Thoracic aorta (tissue), 2 donors: ENCODE measurements at regions not wholly inside any gene's neighbourhood (a gene's known extent, or its start where the extent isn't known, plus 50 kb on each side); places are given as distances from the start of the nearest gene placed in this dataset.
"Not testable (repeated sequence)": the region's sequence is repeated elsewhere in the genome, so short reads cannot be mapped to it uniquely, and the experiment has no call there.

Experiments
- ATAC-seq: fragments of 150-250 bp; one replicate; pipeline ENCODE4 v1.8.0; 2017; ENCODE audit warnings: low read depth; ENCODE audit not compliant: insufficient number of reproducible peaks, low FRiP score
- DNase-seq: peaks from one replicate; pipeline ENCODE4 v3.0.0-alpha.2; 2020; ENCODE audit warnings: low spot score
- H3K27ac ChIP-seq, 2 donors: fragments of 200-600 bp; sonication (generic); 1 replicate in 1 of 2; 2 replicates in 1 of 2; pipeline ENCODE4 v1.5.1; 2016; ENCODE audit warnings: mild to moderate bottlenecking in 2 of 2, moderate library complexity in 2 of 2
- H3K27me3 ChIP-seq: fragments of 200-600 bp; sonication (generic); replicated peaks from 2 replicates; pipeline ENCODE4 v1.6.0; 2016; ENCODE audit warnings: mild to moderate bottlenecking; ENCODE audit not compliant: insufficient read depth
- H3K36me3 ChIP-seq: fragments of 200-600 bp; sonication (generic); one replicate; pipeline ENCODE4 v1.5.1; 2016
- H3K4me1 ChIP-seq, 2 donors: fragments of 200-600 bp; sonication (generic); 1 replicate in 1 of 2; 2 replicates in 1 of 2; pipeline versions ENCODE4 v1.5.1 to v1.6.0; 2016; ENCODE audit warnings: low read depth in 2 of 2, mild to moderate bottlenecking in 1 of 2; ENCODE audit not compliant: control insufficient read depth in 1 of 2
- H3K4me3 ChIP-seq: fragments of 200-600 bp; sonication (generic); 2 replicates; pipeline ENCODE4 v1.5.1; 2016; ENCODE audit warnings: mild to moderate bottlenecking
- H3K9me3 ChIP-seq: fragments of 200-600 bp; sonication (generic); 2 replicates; pipeline ENCODE4 v1.5.1; 2016
- TF ChIP-seq, protein P1 (sequence below): fragments of 200-600 bp; sonication (generic); IDR thresholded peaks from one replicate; pipeline ENCODE4 v1.5.1; 2019; ENCODE audit warnings: antibody characterized with exemption

DNA sequence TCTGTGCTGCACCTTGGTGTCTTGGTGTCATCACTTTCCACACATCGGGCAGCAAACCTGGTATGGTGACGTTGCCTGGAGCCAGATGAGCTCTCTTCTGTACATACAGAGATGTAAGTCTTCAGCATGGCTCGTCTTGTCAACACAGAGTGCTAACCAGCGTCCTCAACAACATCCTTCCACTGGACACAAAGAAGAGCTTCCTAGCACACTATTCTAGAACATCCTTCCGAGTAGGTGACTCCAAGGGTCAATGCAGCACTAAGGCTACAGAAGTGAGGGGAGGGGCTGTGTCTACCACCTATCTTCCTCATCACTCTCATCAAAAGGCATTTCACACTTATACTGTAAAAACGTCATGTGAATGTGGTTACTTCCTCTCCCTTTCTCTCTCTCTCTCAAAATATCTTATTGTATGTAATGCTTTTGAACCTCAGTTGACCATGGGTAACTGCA lies 108.1 kb upstream of the SLC1A4 start:
- no peak overlapping the region for H3K4me3 ChIP-seq
- TF ChIP-seq, protein P1, sequence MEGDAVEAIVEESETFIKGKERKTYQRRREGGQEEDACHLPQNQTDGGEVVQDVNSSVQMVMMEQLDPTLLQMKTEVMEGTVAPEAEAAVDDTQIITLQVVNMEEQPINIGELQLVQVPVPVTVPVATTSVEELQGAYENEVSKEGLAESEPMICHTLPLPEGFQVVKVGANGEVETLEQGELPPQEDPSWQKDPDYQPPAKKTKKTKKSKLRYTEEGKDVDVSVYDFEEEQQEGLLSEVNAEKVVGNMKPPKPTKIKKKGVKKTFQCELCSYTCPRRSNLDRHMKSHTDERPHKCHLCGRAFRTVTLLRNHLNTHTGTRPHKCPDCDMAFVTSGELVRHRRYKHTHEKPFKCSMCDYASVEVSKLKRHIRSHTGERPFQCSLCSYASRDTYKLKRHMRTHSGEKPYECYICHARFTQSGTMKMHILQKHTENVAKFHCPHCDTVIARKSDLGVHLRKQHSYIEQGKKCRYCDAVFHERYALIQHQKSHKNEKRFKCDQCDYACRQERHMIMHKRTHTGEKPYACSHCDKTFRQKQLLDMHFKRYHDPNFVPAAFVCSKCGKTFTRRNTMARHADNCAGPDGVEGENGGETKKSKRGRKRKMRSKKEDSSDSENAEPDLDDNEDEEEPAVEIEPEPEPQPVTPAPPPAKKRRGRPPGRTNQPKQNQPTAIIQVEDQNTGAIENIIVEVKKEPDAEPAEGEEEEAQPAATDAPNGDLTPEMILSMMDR, result no peak
- peaks cover 0 to 13% of the 10 kb centered on the region in 2 donors for H3K4me1 ChIP-seq
- no peak for DNase-seq
- ATAC-seq, result no peak
- H3K36me3 ChIP-seq, result no peaks in the 10 kb centered on the region
- H3K9me3 ChIP-seq, result no peaks in the 10 kb centered on the region
- no peak overlapping the region for H3K27ac ChIP-seq
- no peaks in the 10 kb centered on the region for H3K27me3 ChIP-seq

DNA sequence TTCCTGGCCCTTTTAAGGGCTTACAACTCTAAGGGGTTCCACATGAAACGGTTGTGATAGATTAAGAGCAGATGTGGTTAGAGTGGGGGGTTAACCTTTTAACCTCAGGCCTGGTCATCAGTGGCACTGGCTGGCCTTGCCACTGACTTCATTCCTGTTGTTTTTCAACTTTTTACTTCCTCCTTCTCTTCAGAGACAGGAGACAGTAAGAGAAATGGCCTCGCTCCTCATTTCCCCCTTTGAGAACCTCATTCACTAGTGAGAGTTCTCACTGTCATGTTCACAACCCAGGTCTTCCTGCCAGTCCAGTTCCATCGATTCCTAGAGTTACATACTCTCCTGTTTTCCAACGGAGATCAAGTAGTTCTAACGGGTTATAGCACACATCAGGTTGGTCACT lies 101.6 kb upstream of the SLC1A4 start:
- TF ChIP-seq, protein P1, result no peak
- Histone ChIP-seq H3K27me3 (no peaks in the 10 kb centered on the region), H3K9me3 (no peaks in the 10 kb centered on the region), H3K27ac (no peak overlapping the region), H3K4me1 (no peaks in the 10 kb centered on the region), H3K4me3 (no peak overlapping the region), H3K36me3 (no peaks in the 10 kb centered on the region)
- DNase-seq (no peak), ATAC-seq (no peak)

DNA sequence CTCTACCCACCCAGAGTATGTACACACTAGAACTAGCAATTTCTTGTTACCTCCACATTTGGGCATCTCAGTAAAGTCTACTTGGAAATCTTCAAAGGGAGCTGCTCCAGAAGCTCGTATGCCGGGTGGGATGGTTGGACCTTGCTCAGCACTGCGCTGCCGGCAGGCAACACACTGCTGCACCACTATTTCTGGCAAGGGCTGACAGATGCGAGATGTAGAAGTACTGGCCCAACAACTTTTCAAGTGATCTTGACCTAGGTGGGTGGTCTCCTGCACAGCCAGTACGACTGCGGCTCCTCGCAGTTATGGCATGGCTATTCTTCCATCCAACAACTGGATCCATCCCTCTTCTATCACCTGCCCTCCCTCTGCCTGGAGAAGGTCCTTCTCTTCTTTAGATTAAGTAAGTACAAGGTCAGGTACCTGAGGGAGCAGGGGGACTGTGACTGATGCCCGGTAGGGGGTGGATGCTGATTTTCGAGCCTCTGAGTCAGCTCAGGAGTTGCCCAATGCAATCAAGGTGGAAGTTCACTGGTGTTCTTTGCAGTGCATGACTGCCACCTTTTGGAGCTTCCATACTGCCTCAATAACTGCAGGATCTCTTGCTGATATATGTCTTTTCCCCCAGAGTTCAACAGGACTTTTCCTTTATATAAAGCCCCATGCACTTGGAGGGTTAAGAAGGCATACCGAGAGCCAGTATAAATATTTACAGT lies 100.4 kb upstream of the SLC1A4 start:
- Histone ChIP-seq H3K4me1 (no peaks in the 10 kb centered on the region), H3K9me3 (no peaks in the 10 kb centered on the region), H3K4me3 (no peak overlapping the region), H3K36me3 (no peaks in the 10 kb centered on the region), H3K27ac (no peak overlapping the region), H3K27me3 (no peaks in the 10 kb centered on the region)
- DNase-seq (no peak), ATAC-seq (no peak)
- TF ChIP-seq, protein P1, result no peak

DNA sequence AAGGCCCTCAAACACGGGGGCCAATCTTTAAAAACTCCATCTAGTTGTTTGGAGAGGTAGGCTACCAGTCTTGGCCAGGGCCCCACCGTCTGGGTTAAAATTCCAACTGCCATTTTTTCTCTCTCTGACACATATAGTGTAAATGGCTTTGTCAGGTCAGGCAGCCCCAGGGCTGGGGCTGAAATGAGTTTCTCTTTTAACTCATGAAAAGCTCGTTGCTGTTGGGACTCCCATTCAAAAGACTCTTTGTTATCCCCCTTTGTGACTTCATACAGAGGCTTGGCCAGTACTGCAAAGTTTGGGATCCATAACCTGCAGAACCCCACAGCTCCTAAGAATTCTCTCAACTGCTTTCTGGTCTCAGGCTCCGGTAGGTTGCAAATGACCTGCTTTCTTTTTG lies 99.4 kb upstream of the SLC1A4 start:
- Histone ChIP-seq H3K36me3 (no peaks in the 10 kb centered on the region), H3K27ac (no peak overlapping the region), H3K4me3 (no peak overlapping the region), H3K9me3 (no peaks in the 10 kb centered on the region), H3K4me1 (no peaks in the 10 kb centered on the region), H3K27me3 (no peaks in the 10 kb centered on the region)
- ATAC-seq, result no peak
- TF ChIP-seq, protein P1, result no peak
- DNase-seq, result no peak

DNA sequence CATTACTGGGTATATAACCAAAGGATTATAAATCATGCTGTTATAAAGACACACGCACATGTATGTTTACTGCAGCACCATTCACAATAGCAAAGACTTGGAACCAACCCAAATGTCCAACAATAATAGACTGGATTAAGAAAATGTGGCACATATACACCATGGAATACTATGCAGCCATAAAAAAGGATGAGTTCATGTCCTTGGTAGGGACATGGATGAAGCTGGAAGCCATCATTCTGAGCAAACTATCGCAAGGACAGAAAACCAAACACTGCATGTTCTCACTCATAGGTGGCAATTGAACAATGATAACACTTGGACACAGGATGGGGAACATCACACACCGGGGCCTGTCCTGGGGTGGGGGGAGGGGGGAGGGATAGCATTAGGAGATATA lies 92.6 kb upstream of the SLC1A4 start:
- not testable (repeated sequence) for H3K9me3 ChIP-seq, H3K27ac ChIP-seq, H3K4me1 ChIP-seq, H3K36me3 ChIP-seq, H3K4me3 ChIP-seq, DNase-seq, ATAC-seq, H3K27me3 ChIP-seq
